ENCODE measurements at regions not wholly inside any gene's neighbourhood (a gene's known extent, or its start where the extent isn't known, plus 50 kb on each side); places are given as distances from the start of the nearest gene placed in this dataset.

DNA sequence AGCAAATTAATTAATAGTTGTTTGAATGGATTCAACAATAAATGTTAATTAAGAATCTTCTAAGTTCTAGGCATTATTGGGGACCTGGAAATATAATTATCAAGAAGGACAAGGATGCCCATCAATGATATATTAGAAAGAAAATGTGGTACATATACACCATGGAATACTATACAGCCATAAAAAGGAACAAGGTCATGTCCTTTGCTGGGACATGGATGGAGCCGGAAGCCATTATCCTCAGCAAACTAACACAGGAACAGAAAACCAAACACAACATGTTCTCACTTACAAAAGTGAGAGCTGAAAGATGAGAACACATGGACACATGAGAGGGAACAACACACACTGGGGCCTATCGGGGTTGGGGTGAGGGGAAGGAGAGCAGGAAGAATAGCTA lies 141.4 kb upstream of the JUN start:
- TF ChIP-seq POLR2A (IDR thresholded peaks at IDR 0.05) (no peak), CTCF (IDR thresholded peaks at IDR 0.05 in 8 of 11, conservative IDR thresholded peaks at IDR 0.05 in 3 of 11) (no peak), POLR2AphosphoS5 (IDR thresholded peaks at IDR 0.05) (no peak)

Data from spleen (tissue), 7 donors.